GM23338 (cell line): ENCODE measurements at regions not wholly inside any gene's neighbourhood (a gene's known extent, or its start where the extent isn't known, plus 50 kb on each side); places are given as distances from the start of the nearest gene placed in this dataset.

ENCODE experiments used
- CREB1 ChIP-seq: fragments of 250-450 bp; sonication (Bioruptor Pico); IDR thresholded peaks from 2 replicates; pipeline ENCODE4 v1.5.0; 2020; ENCODE audit warnings: low read depth, mild to moderate bottlenecking, moderate library complexity
- EZH2phosphoT487 ChIP-seq: fragments of 200-600 bp; sonication (generic); IDR thresholded peaks from one replicate; pipeline ENCODE4 v1.8.1; 2018; ENCODE audit warnings: antibody characterized with exemption; ENCODE audit not compliant: unreplicated experiment
- TF ChIP-seq, protein P1 (sequence below), 2 experiments: fragments of 200-600 bp in 1 of 2; sonication (generic) in 1 of 2; conservative IDR thresholded peaks; 2 replicates each; pipeline versions ENCODE4 v1.5.1 to v1.6.1; 2016 to 2017; ENCODE audit warnings: antibody characterized with exemption in 2 of 2, low read depth in 2 of 2, mild to moderate bottlenecking in 2 of 2, moderate library complexity in 1 of 2

DNA sequence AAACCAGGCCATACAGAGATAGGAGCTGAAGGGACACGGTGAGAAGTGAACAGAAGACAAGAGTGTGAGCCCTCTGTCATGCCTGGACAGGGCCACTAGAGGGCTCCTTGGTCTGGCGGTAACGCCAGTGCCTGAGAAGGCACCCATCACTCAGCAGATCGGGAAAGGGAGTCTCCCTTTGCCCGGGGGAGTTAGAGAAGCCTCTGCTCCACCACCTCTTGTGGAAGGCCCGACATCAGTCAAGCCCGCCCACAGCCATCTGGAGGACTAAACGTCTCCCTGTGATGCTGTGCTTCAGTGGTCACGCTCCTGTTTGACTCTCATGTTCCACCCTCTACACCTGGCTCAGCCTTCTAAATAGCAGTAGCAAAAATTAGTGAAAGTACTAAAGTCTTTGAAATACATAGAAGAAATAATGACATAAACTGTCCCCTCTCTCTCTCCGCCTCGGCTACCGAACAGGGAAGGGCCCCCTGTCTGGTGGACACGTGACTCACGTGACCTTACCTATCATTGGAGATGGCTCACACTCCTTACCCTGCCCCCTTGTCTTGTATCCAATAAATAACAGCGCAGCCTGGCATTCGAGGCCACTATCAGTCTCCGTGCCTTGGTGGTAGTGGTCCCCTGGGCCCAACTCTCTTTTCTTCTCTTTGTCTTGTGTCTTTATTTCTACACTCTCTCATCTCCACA, 66.7 kb downstream of the RPP21 start:
- TF ChIP-seq, protein P1, sequence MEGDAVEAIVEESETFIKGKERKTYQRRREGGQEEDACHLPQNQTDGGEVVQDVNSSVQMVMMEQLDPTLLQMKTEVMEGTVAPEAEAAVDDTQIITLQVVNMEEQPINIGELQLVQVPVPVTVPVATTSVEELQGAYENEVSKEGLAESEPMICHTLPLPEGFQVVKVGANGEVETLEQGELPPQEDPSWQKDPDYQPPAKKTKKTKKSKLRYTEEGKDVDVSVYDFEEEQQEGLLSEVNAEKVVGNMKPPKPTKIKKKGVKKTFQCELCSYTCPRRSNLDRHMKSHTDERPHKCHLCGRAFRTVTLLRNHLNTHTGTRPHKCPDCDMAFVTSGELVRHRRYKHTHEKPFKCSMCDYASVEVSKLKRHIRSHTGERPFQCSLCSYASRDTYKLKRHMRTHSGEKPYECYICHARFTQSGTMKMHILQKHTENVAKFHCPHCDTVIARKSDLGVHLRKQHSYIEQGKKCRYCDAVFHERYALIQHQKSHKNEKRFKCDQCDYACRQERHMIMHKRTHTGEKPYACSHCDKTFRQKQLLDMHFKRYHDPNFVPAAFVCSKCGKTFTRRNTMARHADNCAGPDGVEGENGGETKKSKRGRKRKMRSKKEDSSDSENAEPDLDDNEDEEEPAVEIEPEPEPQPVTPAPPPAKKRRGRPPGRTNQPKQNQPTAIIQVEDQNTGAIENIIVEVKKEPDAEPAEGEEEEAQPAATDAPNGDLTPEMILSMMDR (conservative IDR thresholded peaks at IDR 0.05; ENCODE audit: low read depth in 2 of 2): peak; percentile 53 to 81
- TF ChIP-seq CREB1 (CRISPR knock-in tag) (no peak), EZH2phosphoT487 (no peak)
